ENCODE measurements at regions not wholly inside any gene's neighbourhood (a gene's known extent, or its start where the extent isn't known, plus 50 kb on each side); places are given as distances from the start of the nearest gene placed in this dataset.

DNA sequence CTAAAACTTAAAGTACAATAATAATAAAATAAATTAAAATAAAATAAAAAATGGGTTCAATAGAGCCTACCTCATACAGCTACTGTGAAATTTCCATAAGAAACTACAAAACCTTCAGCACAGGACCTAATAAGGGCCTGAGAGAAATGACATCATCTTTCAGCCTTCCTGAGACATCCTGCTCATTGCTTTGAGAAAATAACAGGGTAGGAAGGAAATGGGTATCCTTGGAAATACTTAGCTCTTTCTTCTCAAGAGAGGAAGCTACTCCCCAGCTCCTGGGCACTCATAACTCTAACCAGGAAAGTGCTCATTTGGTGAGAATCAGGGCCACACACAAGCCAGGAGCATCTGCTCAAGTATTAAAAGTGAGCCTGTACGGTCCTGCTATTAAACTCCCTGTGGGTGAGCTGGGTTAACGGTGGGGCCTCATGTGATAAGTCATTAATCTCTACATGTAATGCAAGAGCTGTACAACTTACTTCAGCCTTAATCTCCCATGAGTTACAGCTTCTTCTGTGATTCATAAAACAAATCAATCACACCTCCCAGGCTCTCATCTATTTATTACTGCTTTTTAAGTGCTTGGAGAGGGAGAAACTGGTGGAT lies 141.4 kb downstream of the MAFB start:
- WGBS, 5 donors, result 27 to 48% (median 34%) methylated on average over 2 of the region's 2 CpGs
- Histone ChIP-seq H3K9me3 (no peaks in the 10 kb centered on the region), H3K4me1 (no peaks in the 10 kb centered on the region), H3K36me3 (no peaks in the 10 kb centered on the region), H3K4me3 (no peak overlapping the region), H3K27me3 (peaks cover 0 to 7% (median 0%) of the 10 kb centered on the region in 3 donors), H3K27ac (no peak overlapping the region)
- TF ChIP-seq POLR2A (IDR thresholded peaks at IDR 0.05) (no peak), POLR2AphosphoS5 (IDR thresholded peaks at IDR 0.05) (no peak), EP300 (IDR thresholded peaks at IDR 0.05) (no peak)
- TF ChIP-seq, protein P1, sequence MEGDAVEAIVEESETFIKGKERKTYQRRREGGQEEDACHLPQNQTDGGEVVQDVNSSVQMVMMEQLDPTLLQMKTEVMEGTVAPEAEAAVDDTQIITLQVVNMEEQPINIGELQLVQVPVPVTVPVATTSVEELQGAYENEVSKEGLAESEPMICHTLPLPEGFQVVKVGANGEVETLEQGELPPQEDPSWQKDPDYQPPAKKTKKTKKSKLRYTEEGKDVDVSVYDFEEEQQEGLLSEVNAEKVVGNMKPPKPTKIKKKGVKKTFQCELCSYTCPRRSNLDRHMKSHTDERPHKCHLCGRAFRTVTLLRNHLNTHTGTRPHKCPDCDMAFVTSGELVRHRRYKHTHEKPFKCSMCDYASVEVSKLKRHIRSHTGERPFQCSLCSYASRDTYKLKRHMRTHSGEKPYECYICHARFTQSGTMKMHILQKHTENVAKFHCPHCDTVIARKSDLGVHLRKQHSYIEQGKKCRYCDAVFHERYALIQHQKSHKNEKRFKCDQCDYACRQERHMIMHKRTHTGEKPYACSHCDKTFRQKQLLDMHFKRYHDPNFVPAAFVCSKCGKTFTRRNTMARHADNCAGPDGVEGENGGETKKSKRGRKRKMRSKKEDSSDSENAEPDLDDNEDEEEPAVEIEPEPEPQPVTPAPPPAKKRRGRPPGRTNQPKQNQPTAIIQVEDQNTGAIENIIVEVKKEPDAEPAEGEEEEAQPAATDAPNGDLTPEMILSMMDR (IDR thresholded peaks at IDR 0.05), result no peak
- no peak for DNase-seq
- intact Hi-C loops (cut with DNase I; ENCODE audit: low total_unique reads), result no loop called here

DNA sequence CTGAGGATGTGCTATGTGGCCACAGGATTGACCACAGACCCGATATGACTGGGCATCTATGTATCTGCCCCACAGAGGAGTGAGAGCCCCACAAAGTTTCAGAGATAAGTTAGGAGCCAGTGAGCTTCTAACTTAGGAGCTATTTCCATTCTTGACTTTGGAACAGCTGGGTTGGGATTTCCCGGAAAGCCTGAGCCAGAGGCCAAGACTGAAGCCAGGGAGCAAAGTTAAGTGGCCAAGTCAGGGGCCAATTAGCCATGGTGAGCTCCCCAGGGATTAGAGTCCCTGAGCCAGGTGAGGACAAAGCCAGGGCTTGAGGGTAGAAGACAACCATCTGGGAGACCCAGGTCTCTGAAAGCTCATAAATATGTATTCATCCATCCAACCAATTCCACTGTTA lies 143.6 kb downstream of the MAFB start:
- H3K36me3 ChIP-seq, result no peaks in the 10 kb centered on the region
- no peak overlapping the region for H3K27ac ChIP-seq
- no peak overlapping the region for H3K4me3 ChIP-seq
- no peaks in the 10 kb centered on the region for H3K4me1 ChIP-seq
- intact Hi-C loops (cut with DNase I; ENCODE audit: low total_unique reads), result no loop called here
- DNase-seq, result no peak
- H3K9me3 ChIP-seq, result no peaks in the 10 kb centered on the region
- H3K27me3 ChIP-seq, result no peaks in the 10 kb centered on the region
- 76 to 100% (median 89%) methylated on average over 1 to 2 of the region's 2 CpGs for WGBS, 5 donors
- TF ChIP-seq POLR2A (IDR thresholded peaks at IDR 0.05) (no peak), EP300 (IDR thresholded peaks at IDR 0.05) (no peak), POLR2AphosphoS5 (IDR thresholded peaks at IDR 0.05) (no peak)
- TF ChIP-seq, protein P1 (IDR thresholded peaks at IDR 0.05), result no peak

DNA sequence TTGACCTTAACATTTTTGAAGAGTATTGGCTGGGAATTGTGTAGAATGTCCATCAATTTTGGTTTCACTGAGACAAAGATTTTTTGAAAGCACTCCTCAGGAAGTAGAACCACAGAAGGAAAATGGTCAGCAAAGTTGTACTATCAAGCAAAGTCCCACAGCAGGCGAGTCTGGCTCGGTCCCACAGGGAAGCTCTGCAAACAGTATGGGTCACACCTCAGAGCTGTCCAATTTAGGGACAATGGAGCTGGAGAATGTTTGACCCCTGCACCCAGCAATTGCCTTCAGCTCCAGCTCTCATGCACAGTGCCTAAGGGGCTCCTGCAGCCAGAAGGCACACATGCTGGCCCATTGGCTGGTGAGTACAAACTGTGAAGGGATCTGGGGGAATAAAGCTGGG lies 147.0 kb downstream of the MAFB start:
- TF ChIP-seq POLR2AphosphoS5 (IDR thresholded peaks at IDR 0.05) (no peak), EP300 (IDR thresholded peaks at IDR 0.05) (no peak), POLR2A (IDR thresholded peaks at IDR 0.05) (no peak)
- TF ChIP-seq, protein P1 (IDR thresholded peaks at IDR 0.05), result no peak
- Histone ChIP-seq H3K27ac (no peak overlapping the region), H3K4me3 (no peak overlapping the region), H3K27me3 (no peaks in the 10 kb centered on the region), H3K36me3 (no peaks in the 10 kb centered on the region), H3K9me3 (no peaks in the 10 kb centered on the region), H3K4me1 (no peaks in the 10 kb centered on the region)
- DNase-seq, result no peak
- intact Hi-C loops (cut with DNase I; ENCODE audit: low total_unique reads), result no loop called here
- 46 to 79% (median 64%) methylated on average over 2 of the region's 2 CpGs for WGBS, 5 donors

DNA sequence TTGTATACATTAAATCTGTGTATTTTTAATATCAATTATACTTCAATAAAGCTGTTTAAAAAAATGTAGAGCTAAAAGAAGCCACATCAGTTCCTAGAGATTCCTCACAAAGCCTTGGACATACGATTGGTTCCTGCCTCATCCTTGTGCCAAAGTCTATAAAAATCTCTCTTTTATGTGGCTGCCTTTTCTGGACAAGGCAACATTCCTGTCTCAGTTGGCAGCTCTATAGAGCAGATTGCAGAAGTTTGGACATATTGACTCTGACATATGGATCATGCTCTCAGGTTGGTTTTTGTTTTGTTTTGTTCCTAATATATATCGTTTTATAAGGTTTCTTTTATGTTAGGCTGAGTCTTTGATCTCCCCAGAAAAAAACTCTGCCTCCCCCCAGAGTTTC lies 148.9 kb downstream of the MAFB start:
- DNase-seq, result no peak
- WGBS, 5 donors, result 31 to 48% (median 41%) methylated on average over 2 of the region's 2 CpGs
- TF ChIP-seq EP300 (IDR thresholded peaks at IDR 0.05) (no peak), POLR2A (IDR thresholded peaks at IDR 0.05) (no peak), POLR2AphosphoS5 (IDR thresholded peaks at IDR 0.05) (no peak)
- TF ChIP-seq, protein P1 (IDR thresholded peaks at IDR 0.05), result no peak

More for the DNA sequence above, 148.9 kb downstream of the MAFB start:
- intact Hi-C loops (cut with DNase I; ENCODE audit: low total_unique reads), result no loop called here
- Histone ChIP-seq H3K4me1 (no peaks in the 10 kb centered on the region), H3K27me3 (no peaks in the 10 kb centered on the region), H3K27ac (no peak overlapping the region), H3K9me3 (no peaks in the 10 kb centered on the region), H3K4me3 (no peak overlapping the region), H3K36me3 (no peaks in the 10 kb centered on the region)

Measured in stomach (tissue), 8 donors.